ENCODE measurements at regions not wholly inside any gene's neighbourhood (a gene's known extent, or its start where the extent isn't known, plus 50 kb on each side); places are given as distances from the start of the nearest gene placed in this dataset.

- Histone ChIP-seq H3K36me3 (ENCODE audit: control insufficient read depth in 2 of 2, insufficient read depth in 2 of 2, low read length in 1 of 2) (no peaks in the 10 kb centered on the region), H2AFZ (ENCODE audit: control insufficient read depth, low read depth, low read length) (no peak overlapping the region), H3K4me1 (ENCODE audit: control insufficient read depth, insufficient read depth, low read length) (no peaks in the 10 kb centered on the region), H3K4me2 (ENCODE audit: control insufficient read depth, insufficient read depth) (no peak overlapping the region), H3K27ac (ENCODE audit: control insufficient read depth, insufficient read depth) (no peak overlapping the region), H4K20me1 (ENCODE audit: control insufficient read depth, insufficient read depth) (no peaks in the 10 kb centered on the region), H3K9me3 (replicated peaks; ENCODE audit: control insufficient read depth, insufficient read depth, low read length) (no peaks in the 10 kb centered on the region), H3K27me3 (replicated peaks in 1 of 2; ENCODE audit: control insufficient read depth in 2 of 2, insufficient read depth in 2 of 2, low read length in 1 of 2) (no peaks in the 10 kb centered on the region), H3K79me2 (ENCODE audit: control insufficient read depth, insufficient read depth, low read length) (no peaks in the 10 kb centered on the region), H3K9ac (ENCODE audit: control insufficient read depth, insufficient read depth, low read length) (no peak overlapping the region), H3K4me3 (no peak overlapping the region)
- ATAC-seq (no peak), FAIRE-seq (no peak), DNase-seq (ENCODE audit: low read depth, low spot score) (no peak)
- intact Hi-C loops (cut with micrococcal nuclease; ENCODE audit: unreplicated experiment) (no loop called here), in situ Hi-C loops (cut with MboI) (no loop called here)
- 0% methylated on average over 2 of the region's 2 CpGs for WGBS (ENCODE audit: insufficient coverage, insufficient replicate concordance, low lambda C conversion rate, missing lambda C conversion rate)
- POLR2A ChIA-PET = no interaction called here
- CTCF ChIA-PET = interaction anchor here (1.0 kb wide), 1 partner anchor 17 kb away, joined by 3 read pairs; no protein-coding TSS in a partner anchor
- RAD21 ChIA-PET (ENCODE audit: unreplicated experiment) = no interaction called here
- SMC1A ChIA-PET (ENCODE audit: uncharacterized antibody, unreplicated experiment) = no interaction called here
- TF ChIP-seq ESRRA (IDR thresholded peaks at IDR 0.05; ENCODE audit: low read length) (no peak), PML (IDR thresholded peaks at IDR 0.05; ENCODE audit: low read length) (no peak), RCOR1 (conservative IDR thresholded peaks at IDR 0.05; ENCODE audit: low read depth, low read length) (no peak), RFX5 (IDR thresholded peaks at IDR 0.05; ENCODE audit: low read depth, low read length) (no peak), RBBP5 (conservative IDR thresholded peaks at IDR 0.05) (no peak), WRNIP1 (IDR thresholded peaks at IDR 0.05; ENCODE audit: borderline replicate concordance, low read depth, low read length) (no peak), GABPA (IDR thresholded peaks at IDR 0.05; ENCODE audit: low read depth) (no peak), MYC (IDR thresholded peaks at IDR 0.05; ENCODE audit: insufficient read depth, insufficient read length, insufficient replicate concordance, low read length, severe bottlenecking) (no peak), MEF2B (IDR thresholded peaks at IDR 0.05; ENCODE audit: partially characterized antibody, poor library complexity, severe bottlenecking) (no peak), PAX8 (IDR thresholded peaks at IDR 0.05) (no peak), KDM1A (IDR thresholded peaks at IDR 0.05; ENCODE audit: borderline replicate concordance) (no peak), REST (IDR thresholded peaks at IDR 0.05; ENCODE audit: low read depth, low read length) (no peak), ZBTB4 (CRISPR knock-in tag; IDR thresholded peaks at IDR 0.05) (no peak), TCF3 (IDR thresholded peaks at IDR 0.05; ENCODE audit: borderline replicate concordance, insufficient read depth, low read depth, low read length) (no peak)
- no TSS peak for BruUV-seq (replicated peaks)
These were observed 1494.0 kb upstream of the CDH8 start for GRCh38 chr16:63530208-63530607.
